Spleen (tissue), 11 donors: ENCODE measurements at regions not wholly inside any gene's neighbourhood (a gene's known extent, or its start where the extent isn't known, plus 50 kb on each side); places are given as distances from the start of the nearest gene placed in this dataset.

Source experiments
- DNase-seq: peaks from one replicate; pipeline ENCODE4 v3.0.0-alpha.2; 2020
- H3K27ac ChIP-seq, 8 donors: fragments of 200-600 bp; sonication (generic) in 7 of 8; 1 replicate in 4 of 8; 2 replicates in 4 of 8; pipeline versions ENCODE4 v1.5.0 to v1.8.0; 2016 to 2021; ENCODE audit warnings: inconsistent platforms in 4 of 8, mild to moderate bottlenecking in 4 of 8, moderate library complexity in 1 of 8
- H3K27me3 ChIP-seq, 7 donors: fragments of 200-600 bp; sonication (generic) in 6 of 7; replicated peaks in 1 of 7; 1 replicate in 4 of 7; 2 replicates in 3 of 7; pipeline versions ENCODE4 v1.5.0 to v1.8.0; 2016 to 2021; ENCODE audit warnings: inconsistent platforms in 3 of 7, mild to moderate bottlenecking in 1 of 7
- H3K36me3 ChIP-seq, 6 donors: fragments of 200-600 bp; sonication (generic) in 5 of 6; 1 replicate in 4 of 6; 2 replicates in 2 of 6; pipeline versions ENCODE4 v1.5.0 to v1.8.0; 2016 to 2021; ENCODE audit warnings: inconsistent platforms in 2 of 6
- H3K4me1 ChIP-seq, 6 donors: fragments of 200-600 bp; sonication (generic) in 5 of 6; 1 replicate in 3 of 6; 2 replicates in 3 of 6; pipeline versions ENCODE4 v1.5.0 to v1.8.0; 2016 to 2021; ENCODE audit warnings: inconsistent platforms in 3 of 6
- H3K4me3 ChIP-seq, 8 donors: fragments of 200-600 bp; sonication (generic) in 7 of 8; 1 replicate in 4 of 8; 2 replicates in 4 of 8; pipeline versions ENCODE4 v1.5.0 to v1.8.0; 2016 to 2021; ENCODE audit warnings: inconsistent platforms in 4 of 8, mild to moderate bottlenecking in 4 of 8, moderate library complexity in 2 of 8
- H3K9me3 ChIP-seq, 8 donors: fragments of 200-600 bp; sonication (generic) in 7 of 8; 1 replicate in 4 of 8; 2 replicates in 4 of 8; pipeline versions ENCODE4 v1.5.0 to v1.8.0; 2016 to 2021; ENCODE audit warnings: inconsistent platforms in 4 of 8
- POLR2A ChIP-seq, 3 donors: fragments of 450-650 bp; IDR thresholded peaks; one replicate each; pipeline ENCODE4 v1.5.1; 2017; ENCODE audit warnings: antibody characterized with exemption in 3 of 3, mild to moderate bottlenecking in 1 of 3
- POLR2AphosphoS5 ChIP-seq, 3 donors: sonication (generic); formaldehyde crosslinking; IDR thresholded peaks; one replicate each; pipeline ENCODE4 v1.5.1; 2017; ENCODE audit warnings: antibody characterized with exemption in 3 of 3
- WGBS, 5 donors: extraction: QIAGEN DNeasy Blood & Tissue Kit in 3 of 5; methylation state at CpG; one replicate each; pipeline versions ENCODE4 v1.1.5 to v1.1.7; 2013 to 2018; 5-methylcytosine and 5-hydroxymethylcytosine counted together
- intact Hi-C: fragments of 100-400 bp; cut with DNase I; formaldehyde crosslinking; loops from one replicate; pipeline ENCODE4 v1.15.0; 2023; ENCODE audit warnings: low total_unique reads
- TF ChIP-seq, protein P1 (sequence below), 11 experiments: fragments of 200-600 bp in 7 of 11; fragments of 450-650 bp in 4 of 11; sonication (generic) in 4 of 11; IDR thresholded peaks in 8 of 11; conservative IDR thresholded peaks in 3 of 11; 1 replicate in 7 of 11; 2 replicates in 4 of 11; pipeline versions ENCODE4 v1.4.0 to v1.8.0; 2016 to 2021; ENCODE audit warnings: antibody characterized with exemption in 11 of 11, inconsistent platforms in 4 of 11, mild to moderate bottlenecking in 1 of 11
- donor health status: healthy with polysubstance abuse.
- donor health status: DM: no; HTN: no; CAD: no; lungs with moderate emphysema.
- donor health status: DM: no; HTN: no; CAD: no.
- donor health status: Bipolar disorder and iron deficiency.
- donor health status: healthy.
- donor health status: DM: no; HTN: no; CAD: no.
- donor health status: DM: yes; HTN: yes; CAD: no.

- H3K4me3 ChIP-seq: no peak overlapping the region
- H3K27me3 ChIP-seq: no peaks in the 10 kb centered on the region
- intact Hi-C loops: no loop called here
- H3K36me3 ChIP-seq: no peaks in the 10 kb centered on the region
- no peak overlapping the region for H3K27ac ChIP-seq
- no peaks in the 10 kb centered on the region for H3K4me1 ChIP-seq
- DNase-seq: no peak
- 90 to 98% (median 93%) methylated on average over 1 of the region's 1 CpG for WGBS, 5 donors
- TF ChIP-seq, protein P1, sequence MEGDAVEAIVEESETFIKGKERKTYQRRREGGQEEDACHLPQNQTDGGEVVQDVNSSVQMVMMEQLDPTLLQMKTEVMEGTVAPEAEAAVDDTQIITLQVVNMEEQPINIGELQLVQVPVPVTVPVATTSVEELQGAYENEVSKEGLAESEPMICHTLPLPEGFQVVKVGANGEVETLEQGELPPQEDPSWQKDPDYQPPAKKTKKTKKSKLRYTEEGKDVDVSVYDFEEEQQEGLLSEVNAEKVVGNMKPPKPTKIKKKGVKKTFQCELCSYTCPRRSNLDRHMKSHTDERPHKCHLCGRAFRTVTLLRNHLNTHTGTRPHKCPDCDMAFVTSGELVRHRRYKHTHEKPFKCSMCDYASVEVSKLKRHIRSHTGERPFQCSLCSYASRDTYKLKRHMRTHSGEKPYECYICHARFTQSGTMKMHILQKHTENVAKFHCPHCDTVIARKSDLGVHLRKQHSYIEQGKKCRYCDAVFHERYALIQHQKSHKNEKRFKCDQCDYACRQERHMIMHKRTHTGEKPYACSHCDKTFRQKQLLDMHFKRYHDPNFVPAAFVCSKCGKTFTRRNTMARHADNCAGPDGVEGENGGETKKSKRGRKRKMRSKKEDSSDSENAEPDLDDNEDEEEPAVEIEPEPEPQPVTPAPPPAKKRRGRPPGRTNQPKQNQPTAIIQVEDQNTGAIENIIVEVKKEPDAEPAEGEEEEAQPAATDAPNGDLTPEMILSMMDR (IDR thresholded peaks at IDR 0.05 in 8 of 11, conservative IDR thresholded peaks at IDR 0.05 in 3 of 11): no peak
- no peak for TF ChIP-seq POLR2AphosphoS5 (IDR thresholded peaks at IDR 0.05)
- no peak for TF ChIP-seq POLR2A (IDR thresholded peaks at IDR 0.05)
- no peaks in the 10 kb centered on the region for H3K9me3 ChIP-seq
Observed at GRCh38 chr2:146681991-146682390, 1162.8 kb upstream of the ACVR2A start.

GRCh38 chr2:146678516-146678915, 1166.3 kb upstream of the ACVR2A start:
- Histone ChIP-seq H3K4me1 (no peaks in the 10 kb centered on the region), H3K4me3 (no peak overlapping the region), H3K9me3 (no peaks in the 10 kb centered on the region), H3K27ac (no peak overlapping the region), H3K27me3 (no peaks in the 10 kb centered on the region), H3K36me3 (no peaks in the 10 kb centered on the region)
- DNase-seq: no peak
- TF ChIP-seq, protein P1 (IDR thresholded peaks at IDR 0.05 in 8 of 11, conservative IDR thresholded peaks at IDR 0.05 in 3 of 11): no peak
- TF ChIP-seq POLR2A (IDR thresholded peaks at IDR 0.05) (no peak), POLR2AphosphoS5 (IDR thresholded peaks at IDR 0.05) (no peak)
- intact Hi-C loops: no loop called here
- 78 to 96% (median 92%) methylated on average over 5 of the region's 5 CpGs for WGBS, 5 donors

DNA sequence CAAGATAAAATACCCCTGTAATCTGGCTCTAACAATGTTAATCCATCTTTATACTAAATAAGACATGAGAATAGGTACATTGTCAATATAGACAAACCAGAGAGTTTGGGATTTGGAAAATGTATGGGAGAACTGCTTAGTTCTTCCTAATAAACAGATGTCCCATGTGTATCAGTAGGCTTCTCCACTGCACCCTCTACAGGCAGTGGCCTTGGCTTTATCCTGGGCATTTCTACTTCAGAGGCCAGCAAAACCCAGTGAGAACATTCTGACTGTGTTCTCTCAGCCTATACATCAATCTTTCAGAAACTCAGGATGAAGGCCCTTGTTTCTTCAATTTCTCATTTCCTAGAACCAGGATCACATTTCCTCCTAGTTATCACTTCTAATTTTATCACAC, 1167.5 kb upstream of the ACVR2A start:
- H3K27ac ChIP-seq: no peak overlapping the region
- TF ChIP-seq, protein P1 (IDR thresholded peaks at IDR 0.05 in 8 of 11, conservative IDR thresholded peaks at IDR 0.05 in 3 of 11): no peak
- TF ChIP-seq POLR2AphosphoS5 (IDR thresholded peaks at IDR 0.05) (no peak), POLR2A (IDR thresholded peaks at IDR 0.05) (no peak)
- H3K36me3 ChIP-seq: no peaks in the 10 kb centered on the region
- no peaks in the 10 kb centered on the region for H3K27me3 ChIP-seq
- H3K4me1 ChIP-seq: no peaks in the 10 kb centered on the region
- H3K9me3 ChIP-seq: no peaks in the 10 kb centered on the region
- intact Hi-C loops: no loop called here
- DNase-seq: no peak
- H3K4me3 ChIP-seq: no peak overlapping the region

GRCh38 chr2:146669735-146670134, 1175.1 kb upstream of the ACVR2A start:
- intact Hi-C loops: no loop called here
- TF ChIP-seq, protein P1 (IDR thresholded peaks at IDR 0.05 in 8 of 11, conservative IDR thresholded peaks at IDR 0.05 in 3 of 11): no peak
- TF ChIP-seq POLR2A (IDR thresholded peaks at IDR 0.05): no peak
- TF ChIP-seq POLR2AphosphoS5 (IDR thresholded peaks at IDR 0.05): no peak
- H3K27ac ChIP-seq: no peak overlapping the region
- no peak for DNase-seq
- WGBS, 5 donors: 73 to 86% (median 81%) methylated on average over 3 of the region's 3 CpGs
- no peaks in the 10 kb centered on the region for H3K4me1 ChIP-seq
- H3K4me3 ChIP-seq: no peak overlapping the region
- no peaks in the 10 kb centered on the region for H3K36me3 ChIP-seq
- no peaks in the 10 kb centered on the region for H3K9me3 ChIP-seq
- H3K27me3 ChIP-seq: no peaks in the 10 kb centered on the region
